Colonic mucosa (tissue), 4 donors: ENCODE measurements at regions not wholly inside any gene's neighbourhood (a gene's known extent, or its start where the extent isn't known, plus 50 kb on each side); places are given as distances from the start of the nearest gene placed in this dataset.

ENCODE experiments used
- DNase-seq: peaks from one replicate; pipeline ENCODE4 v3.0.0-alpha.2; 2020
- H3K27ac ChIP-seq: fragments of 200-600 bp; one replicate; pipeline ENCODE4 v1.8.0; 2021
- H3K27me3 ChIP-seq: fragments of 200-600 bp; one replicate; pipeline ENCODE4 v1.8.0; 2021
- H3K36me3 ChIP-seq: fragments of 200-600 bp; one replicate; pipeline ENCODE4 v1.8.0; 2021
- H3K4me1 ChIP-seq: fragments of 200-600 bp; one replicate; pipeline ENCODE4 v1.8.0; 2021; ENCODE audit warnings: mild to moderate bottlenecking
- H3K4me3 ChIP-seq: fragments of 200-600 bp; one replicate; pipeline ENCODE4 v1.8.0; 2021
- H3K9ac ChIP-seq, 2 donors: one replicate each; pipeline ENCODE4 v1.7.0; 2013; ENCODE audit warnings: control low read depth in 2 of 2, low read depth in 2 of 2, low read length in 2 of 2
- H3K9me3 ChIP-seq: fragments of 200-600 bp; one replicate; pipeline ENCODE4 v1.8.0; 2021
- intact Hi-C: fragments of 100-400 bp; cut with DNase I; formaldehyde crosslinking; loops from one replicate; pipeline ENCODE4 v1.14.1; 2022
- TF ChIP-seq, protein P1 (sequence below): fragments of 200-600 bp; IDR thresholded peaks from one replicate; pipeline ENCODE4 v1.8.0; 2022; ENCODE audit warnings: antibody characterized with exemption, mild to moderate bottlenecking
- donor health status: healthy.
- donor health status: DM: no; HTN: no; CAD: no.
- donor health status: DM: no; HTN: no; CAD: no.

- Histone ChIP-seq H3K27ac (no peak overlapping the region), H3K27me3 (no peaks in the 10 kb centered on the region), H3K36me3 (no peaks in the 10 kb centered on the region), H3K9me3 (no peaks in the 10 kb centered on the region), H3K4me1 (no peaks in the 10 kb centered on the region), H3K4me3 (no peak overlapping the region), H3K9ac (no peak overlapping the region)
- TF ChIP-seq, protein P1, sequence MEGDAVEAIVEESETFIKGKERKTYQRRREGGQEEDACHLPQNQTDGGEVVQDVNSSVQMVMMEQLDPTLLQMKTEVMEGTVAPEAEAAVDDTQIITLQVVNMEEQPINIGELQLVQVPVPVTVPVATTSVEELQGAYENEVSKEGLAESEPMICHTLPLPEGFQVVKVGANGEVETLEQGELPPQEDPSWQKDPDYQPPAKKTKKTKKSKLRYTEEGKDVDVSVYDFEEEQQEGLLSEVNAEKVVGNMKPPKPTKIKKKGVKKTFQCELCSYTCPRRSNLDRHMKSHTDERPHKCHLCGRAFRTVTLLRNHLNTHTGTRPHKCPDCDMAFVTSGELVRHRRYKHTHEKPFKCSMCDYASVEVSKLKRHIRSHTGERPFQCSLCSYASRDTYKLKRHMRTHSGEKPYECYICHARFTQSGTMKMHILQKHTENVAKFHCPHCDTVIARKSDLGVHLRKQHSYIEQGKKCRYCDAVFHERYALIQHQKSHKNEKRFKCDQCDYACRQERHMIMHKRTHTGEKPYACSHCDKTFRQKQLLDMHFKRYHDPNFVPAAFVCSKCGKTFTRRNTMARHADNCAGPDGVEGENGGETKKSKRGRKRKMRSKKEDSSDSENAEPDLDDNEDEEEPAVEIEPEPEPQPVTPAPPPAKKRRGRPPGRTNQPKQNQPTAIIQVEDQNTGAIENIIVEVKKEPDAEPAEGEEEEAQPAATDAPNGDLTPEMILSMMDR, result no peak
- DNase-seq, result no peak
- intact Hi-C loops, result no loop called here
Observed at GRCh38 chr4:52187603-52188002, 136.5 kb downstream of the SPATA18 start.

GRCh38 chr4:52192001-52192400 lies 140.9 kb downstream of the SPATA18 start:
- H3K27ac ChIP-seq, result no peak overlapping the region
- no peaks in the 10 kb centered on the region for H3K36me3 ChIP-seq
- TF ChIP-seq, protein P1, result no peak
- H3K4me1 ChIP-seq, result no peaks in the 10 kb centered on the region
- no peak for DNase-seq
- no peak overlapping the region for H3K4me3 ChIP-seq
- H3K9ac ChIP-seq, result no peak overlapping the region
- intact Hi-C loops, result no loop called here
- no peaks in the 10 kb centered on the region for H3K27me3 ChIP-seq
- H3K9me3 ChIP-seq, result no peaks in the 10 kb centered on the region

- H3K9me3 ChIP-seq, result no peaks in the 10 kb centered on the region
- TF ChIP-seq, protein P1, result no peak
- H3K4me3 ChIP-seq, result no peak overlapping the region
- no peak overlapping the region for H3K9ac ChIP-seq
- intact Hi-C loops, result no loop called here
- H3K4me1 ChIP-seq, result no peaks in the 10 kb centered on the region
- no peak for DNase-seq
- H3K36me3 ChIP-seq, result no peaks in the 10 kb centered on the region
- no peak overlapping the region for H3K27ac ChIP-seq
- no peaks in the 10 kb centered on the region for H3K27me3 ChIP-seq
Observed at GRCh38 chr4:52192721-52193135, 141.6 kb downstream of the SPATA18 start.

- intact Hi-C loops, result no loop called here
- Histone ChIP-seq H3K27ac (no peak overlapping the region), H3K9ac (no peak overlapping the region), H3K36me3 (no peaks in the 10 kb centered on the region), H3K4me1 (no peaks in the 10 kb centered on the region), H3K27me3 (no peaks in the 10 kb centered on the region), H3K9me3 (no peaks in the 10 kb centered on the region), H3K4me3 (no peak overlapping the region)
- DNase-seq, result no peak
- TF ChIP-seq, protein P1, result no peak
Observed at GRCh38 chr4:52195869-52196268, 144.8 kb downstream of the SPATA18 start.

- no peak for DNase-seq
- TF ChIP-seq, protein P1, result no peak
- H3K9ac ChIP-seq, result no peak overlapping the region
- intact Hi-C loops, result no loop called here
- no peaks in the 10 kb centered on the region for H3K27me3 ChIP-seq
- no peaks in the 10 kb centered on the region for H3K4me1 ChIP-seq
- no peak overlapping the region for H3K4me3 ChIP-seq
- no peaks in the 10 kb centered on the region for H3K36me3 ChIP-seq
- H3K27ac ChIP-seq, result no peak overlapping the region
- no peaks in the 10 kb centered on the region for H3K9me3 ChIP-seq
Observed at GRCh38 chr4:52196606-52197130, 145.6 kb downstream of the SPATA18 start.
